ENCODE measurements at regions not wholly inside any gene's neighbourhood (a gene's known extent, or its start where the extent isn't known, plus 50 kb on each side); places are given as distances from the start of the nearest gene placed in this dataset.

DNA sequence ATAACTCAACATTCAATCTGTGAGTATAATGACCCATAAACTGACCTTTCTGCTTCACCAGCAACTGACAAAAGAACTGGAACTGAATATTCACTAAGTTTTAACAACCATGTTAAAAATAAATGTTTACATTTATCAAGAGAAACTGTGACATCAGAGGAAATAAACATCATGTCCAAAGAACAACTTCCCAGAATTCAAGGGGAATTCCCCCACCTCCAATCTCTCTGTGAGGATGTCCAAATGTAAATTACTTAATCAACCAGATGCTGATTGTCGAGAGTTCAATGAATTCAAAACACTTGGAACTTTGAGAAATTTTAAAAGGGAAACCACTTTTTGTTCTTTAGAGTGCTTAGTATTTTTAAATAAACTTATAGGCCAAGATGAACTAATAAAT lies 365.6 kb upstream of the ADGRL2 start:
- no peak for DNase-seq (ENCODE audit: low read depth)

DNA sequence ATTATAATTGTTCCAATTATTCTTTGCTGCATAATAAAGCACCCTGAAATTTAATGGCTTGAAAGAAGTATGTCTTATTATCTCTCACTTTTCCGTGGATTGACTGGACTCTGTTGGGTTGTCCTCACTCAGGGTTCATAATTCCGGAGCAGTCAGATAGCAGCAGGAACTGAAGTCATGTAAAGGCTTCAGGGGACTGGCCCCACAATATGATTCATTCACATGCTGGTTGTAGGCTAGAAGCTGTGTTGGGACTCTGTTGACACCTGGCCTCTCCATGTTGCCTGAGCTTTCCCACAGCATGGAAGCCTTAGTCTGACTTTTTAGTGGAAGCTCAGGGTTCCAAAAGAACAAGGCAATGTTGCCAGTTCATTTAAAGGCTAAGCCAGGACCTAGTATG lies 367.1 kb upstream of the ADGRL2 start:
- no peak for DNase-seq (ENCODE audit: low read depth)

DNA sequence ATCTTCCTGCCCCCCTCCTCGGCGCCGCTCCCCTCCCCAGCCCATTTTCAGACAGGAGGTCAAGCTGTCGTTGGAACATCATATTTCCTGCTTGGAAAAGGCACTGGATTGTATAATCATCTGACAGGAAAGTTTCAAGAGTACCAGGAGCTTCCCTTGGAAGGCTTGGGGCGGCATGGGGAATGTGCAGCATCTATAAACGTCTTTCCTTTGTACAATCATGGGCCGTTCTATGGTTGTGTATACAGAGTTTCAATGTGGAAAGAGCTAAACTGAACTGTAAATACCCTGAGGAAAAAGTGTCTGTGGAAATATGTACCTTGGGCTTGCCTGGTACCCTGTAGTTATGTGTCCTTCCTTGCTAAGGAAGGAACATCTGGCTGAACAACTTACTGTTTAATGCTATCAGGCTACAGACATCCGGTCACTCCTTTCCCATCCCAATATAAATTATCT lies 368.1 kb upstream of the ADGRL2 start:
- no peak for DNase-seq (ENCODE audit: low read depth)

DNA sequence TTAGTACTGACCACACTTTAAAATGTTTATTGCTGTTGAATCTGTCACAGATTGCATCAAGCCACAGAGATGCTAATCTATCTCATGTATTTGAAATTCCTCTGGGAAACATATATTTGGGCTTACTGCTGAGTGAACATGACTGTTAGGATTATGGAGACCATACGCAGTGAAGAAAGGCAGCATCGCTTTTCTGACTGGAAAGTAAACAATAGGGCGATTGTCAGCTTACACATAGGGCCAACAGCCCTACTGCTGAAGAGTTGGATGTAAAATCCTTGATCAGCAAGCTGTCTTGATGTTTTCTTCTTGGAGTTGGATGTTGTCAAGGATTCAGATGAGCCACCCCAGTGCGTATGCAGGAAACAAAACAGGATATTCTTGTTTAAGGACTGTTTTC lies 368.7 kb upstream of the ADGRL2 start:
- DNase-seq (ENCODE audit: low read depth) = no peak

- DNase-seq (ENCODE audit: low read depth) = no peak
These were observed 369.1 kb upstream of the ADGRL2 start for GRCh38 chr1:81431624-81432000.

GRCh38 chr1:81430955-81431623 lies 369.6 kb upstream of the ADGRL2 start:
- no peak for DNase-seq (ENCODE audit: low read depth)

- no peak for DNase-seq (ENCODE audit: low read depth)
These were observed 370.3 kb upstream of the ADGRL2 start for GRCh38 chr1:81430236-81430938.

DNA sequence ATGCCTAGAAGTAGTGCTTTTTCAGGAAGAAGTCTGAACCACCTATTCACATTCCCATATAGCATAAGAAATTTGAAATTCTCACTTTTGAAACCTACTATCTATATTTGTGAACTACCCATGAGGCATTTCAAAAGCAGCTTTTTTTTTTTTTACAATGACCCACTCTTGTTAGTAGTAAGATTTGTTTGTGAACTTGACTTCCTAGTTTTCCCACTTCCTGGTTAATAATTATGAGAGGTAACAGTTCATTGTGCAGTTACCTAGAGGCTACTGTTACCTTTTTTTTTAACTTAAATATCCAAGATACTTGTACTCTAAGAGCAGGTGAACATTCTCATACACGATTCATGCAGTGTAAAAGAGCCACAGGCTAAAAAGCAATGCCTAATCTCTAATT lies 371.7 kb upstream of the ADGRL2 start:
- DNase-seq (ENCODE audit: low read depth) = no peak

DNA sequence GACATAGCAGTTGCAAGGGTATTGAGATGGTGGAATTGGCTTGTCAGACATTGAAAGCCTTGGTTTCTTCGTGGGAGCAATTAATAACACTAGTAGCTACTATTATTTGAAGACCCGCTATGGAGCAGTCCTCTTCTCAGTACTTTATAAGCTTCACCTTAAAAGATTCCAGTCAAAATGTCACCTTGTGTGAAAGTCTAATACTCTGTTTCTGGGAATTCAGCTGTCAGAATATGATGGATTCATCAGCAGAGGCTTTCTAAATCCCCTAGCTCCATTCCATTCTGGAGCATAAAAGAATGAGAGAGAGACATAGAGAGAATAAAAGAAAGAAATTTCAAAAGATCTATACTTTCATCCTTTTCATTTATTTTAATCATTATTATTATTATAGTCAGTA lies 375.9 kb upstream of the ADGRL2 start:
- no peak for DNase-seq (ENCODE audit: low read depth)

DNA sequence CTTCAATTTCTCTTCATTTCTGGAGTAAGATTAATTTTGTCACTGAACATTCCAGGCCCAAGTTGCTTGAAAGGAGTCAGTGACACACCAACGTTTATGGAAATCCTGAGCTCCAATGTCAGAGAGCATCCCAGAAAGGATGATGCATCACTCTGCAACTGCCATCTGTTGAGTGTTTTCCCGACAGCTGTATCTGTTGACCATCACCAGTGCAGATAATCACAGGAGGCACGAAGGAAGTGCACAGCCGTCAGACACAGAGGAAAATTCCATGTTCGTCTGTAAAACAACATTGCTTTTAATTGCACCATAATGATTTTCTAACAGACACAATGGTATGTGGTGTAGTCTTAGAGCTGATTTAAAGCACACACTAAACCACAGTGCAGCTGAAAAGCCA lies 376.7 kb upstream of the ADGRL2 start:
- DNase-seq (ENCODE audit: low read depth) = no peak

DNA sequence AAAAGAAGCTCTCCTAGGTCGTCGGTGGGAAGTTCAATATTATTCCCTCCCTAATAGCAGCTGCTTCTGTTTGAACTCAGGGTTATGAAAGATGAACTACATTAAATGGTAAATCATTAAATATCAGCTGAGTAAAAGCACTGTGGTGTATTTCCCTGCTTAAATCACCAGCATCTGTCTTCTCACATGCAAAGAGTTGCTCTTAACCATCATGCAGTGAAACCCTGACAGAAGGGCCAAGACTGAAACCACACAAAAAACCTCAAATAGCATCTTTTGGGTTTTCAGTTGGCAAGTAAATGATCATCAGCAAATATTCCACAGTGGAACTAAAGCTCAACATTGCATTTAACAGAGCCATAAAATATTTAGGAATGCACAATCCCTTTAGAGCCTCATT lies 380.0 kb upstream of the ADGRL2 start:
- no peak for DNase-seq (ENCODE audit: low read depth)

DNA sequence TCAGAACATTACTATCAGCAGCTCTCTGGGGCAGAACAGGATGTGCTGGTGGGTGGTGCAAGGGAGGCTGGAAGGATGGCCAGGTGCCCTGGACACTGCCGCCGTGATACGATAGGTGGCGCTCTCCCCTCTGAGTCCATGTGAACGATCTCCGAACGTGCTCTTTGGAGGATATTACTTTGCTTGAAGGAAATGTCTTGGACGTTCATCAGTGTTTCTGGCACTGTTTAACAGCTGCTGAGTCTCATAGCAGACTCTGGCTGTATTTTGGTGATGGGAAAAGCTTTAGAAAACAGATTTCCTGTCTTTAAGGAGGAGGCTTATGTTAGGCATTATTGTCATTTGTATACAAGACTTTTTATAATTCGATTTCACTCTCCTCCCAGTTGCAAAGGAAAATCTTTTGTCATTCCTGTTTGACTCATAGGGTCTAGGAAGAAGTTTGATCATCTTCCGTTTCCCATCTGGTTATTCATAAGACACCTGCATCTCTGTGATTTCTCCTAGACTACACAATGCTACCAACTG lies 386.2 kb upstream of the ADGRL2 start:
- no peak for DNase-seq (ENCODE audit: low read depth)

DNA sequence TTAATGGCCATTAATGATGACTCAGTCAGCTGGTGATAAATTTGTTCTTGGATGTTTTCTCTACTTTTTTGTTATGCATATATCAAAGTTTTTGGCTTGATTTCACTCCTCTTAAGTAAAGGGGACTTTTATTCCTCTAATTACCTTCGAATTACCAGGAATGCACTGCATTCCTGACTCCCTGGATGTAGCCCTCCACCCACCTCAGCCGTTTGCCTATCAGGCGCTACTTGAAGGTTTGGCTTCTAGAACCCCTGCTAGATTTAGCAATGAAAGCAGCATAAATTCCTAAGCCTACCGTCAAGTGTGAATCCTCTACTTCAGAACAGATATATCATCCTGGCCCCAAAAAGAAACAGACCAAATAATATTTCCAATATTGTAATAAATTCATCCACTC lies 387.8 kb upstream of the ADGRL2 start:
- no peak for DNase-seq (ENCODE audit: low read depth)

GRCh38 chr1:81410941-81411340 lies 389.8 kb upstream of the ADGRL2 start:
- no peak for DNase-seq (ENCODE audit: low read depth)

GRCh38 chr1:81410351-81410750 lies 390.4 kb upstream of the ADGRL2 start:
- no peak for DNase-seq (ENCODE audit: low read depth)

DNA sequence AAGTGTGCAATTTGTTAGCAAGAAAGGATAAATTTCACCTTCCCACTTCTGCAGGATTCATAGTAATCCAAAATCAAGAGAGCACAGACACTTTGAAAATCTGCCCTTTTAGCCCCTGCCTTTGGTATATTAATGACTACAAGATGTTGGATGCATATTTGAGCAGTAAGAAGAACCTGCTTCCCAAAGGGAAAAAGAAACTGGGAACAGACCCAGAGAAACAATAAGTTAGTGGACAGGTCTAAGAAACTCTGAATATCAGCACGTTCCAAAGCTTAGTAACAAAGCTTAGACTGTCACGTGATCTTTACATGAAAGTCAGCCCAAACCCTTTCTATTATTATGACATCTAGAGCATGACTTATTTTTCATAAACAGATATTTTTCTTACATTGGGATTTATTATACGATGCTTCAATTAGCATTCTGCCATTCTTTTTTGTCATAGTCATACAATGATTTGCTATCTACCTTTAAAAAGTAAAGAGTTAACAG lies 390.9 kb upstream of the ADGRL2 start:
- DNase-seq (ENCODE audit: low read depth) = no peak

GRCh38 chr1:81409262-81409661 lies 391.5 kb upstream of the ADGRL2 start:
- DNase-seq (ENCODE audit: low read depth) = no peak

GRCh38 chr1:81408419-81408818 lies 392.3 kb upstream of the ADGRL2 start:
- no peak for DNase-seq (ENCODE audit: low read depth)

DNA sequence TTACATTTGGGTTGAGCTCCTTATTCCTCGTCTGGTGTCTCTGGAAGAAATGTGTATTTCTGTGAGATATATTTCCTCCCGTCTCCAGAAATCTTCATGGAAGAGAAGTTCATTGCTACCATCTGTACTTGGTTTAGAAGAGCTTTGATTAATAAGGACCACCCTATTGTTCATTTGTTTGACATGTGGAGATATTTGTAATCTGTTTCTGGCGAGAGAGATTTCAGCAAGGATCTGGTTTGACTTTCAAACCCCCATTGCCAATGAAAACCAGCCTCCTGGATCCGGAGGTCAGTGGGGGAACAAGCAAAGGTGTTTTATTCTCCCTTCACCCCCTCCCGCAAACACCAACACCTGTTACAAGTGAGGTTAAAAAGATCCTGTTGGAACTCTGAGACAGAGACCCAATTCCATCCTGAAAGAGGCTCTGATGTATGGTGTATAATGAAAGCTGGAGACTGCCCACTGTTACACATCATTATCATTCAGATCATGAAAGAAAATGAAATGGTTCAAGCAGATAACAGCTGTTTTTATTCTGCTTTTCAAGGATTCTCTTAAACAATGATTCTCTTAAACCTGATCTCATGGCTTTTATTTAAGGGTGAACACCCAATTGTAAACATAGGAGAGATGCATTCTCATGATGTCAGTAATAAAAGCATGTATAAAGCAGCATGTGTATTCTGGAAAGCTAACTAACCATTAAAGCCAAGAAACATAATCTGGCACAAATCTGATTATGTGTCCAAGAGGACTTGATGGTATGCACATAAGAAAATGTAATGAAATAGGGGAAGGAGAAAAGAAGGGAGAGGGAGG lies 393.5 kb upstream of the ADGRL2 start:
- DNase-seq (ENCODE audit: low read depth) = no peak

DNA sequence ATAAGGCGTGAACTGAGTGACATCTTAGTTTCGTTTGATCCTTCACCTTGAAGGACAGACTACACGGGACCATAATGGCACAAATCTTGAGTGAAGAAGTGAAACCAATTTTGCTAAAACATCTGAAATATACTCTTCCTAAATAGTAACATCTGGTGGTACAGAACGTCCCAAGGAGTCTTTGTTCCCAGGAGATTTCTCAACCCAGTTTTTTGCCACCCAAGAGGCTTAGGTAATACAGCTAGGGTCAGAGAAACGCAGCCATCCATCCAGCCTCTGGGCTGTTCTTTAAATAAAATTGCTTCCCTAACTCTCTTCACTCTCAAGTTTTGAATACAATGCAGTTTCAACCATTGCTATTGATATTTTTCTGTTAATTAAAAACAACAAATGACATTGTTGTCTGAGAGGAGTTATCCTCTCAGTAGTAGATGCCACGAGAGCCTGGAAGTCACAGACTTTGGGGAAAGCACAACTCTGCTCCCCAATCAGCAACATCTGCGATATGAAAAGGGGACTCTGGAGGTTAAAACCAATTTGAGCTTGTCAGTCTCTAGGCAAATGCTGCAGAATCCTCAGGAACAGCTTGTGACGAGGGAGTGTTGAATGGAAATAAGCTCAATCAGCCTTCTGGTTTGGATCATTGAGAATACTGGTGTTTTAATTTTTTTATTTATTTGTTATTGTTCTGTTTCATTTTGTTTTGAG lies 394.3 kb upstream of the ADGRL2 start:
- no peak for DNase-seq (ENCODE audit: low read depth)

DNA sequence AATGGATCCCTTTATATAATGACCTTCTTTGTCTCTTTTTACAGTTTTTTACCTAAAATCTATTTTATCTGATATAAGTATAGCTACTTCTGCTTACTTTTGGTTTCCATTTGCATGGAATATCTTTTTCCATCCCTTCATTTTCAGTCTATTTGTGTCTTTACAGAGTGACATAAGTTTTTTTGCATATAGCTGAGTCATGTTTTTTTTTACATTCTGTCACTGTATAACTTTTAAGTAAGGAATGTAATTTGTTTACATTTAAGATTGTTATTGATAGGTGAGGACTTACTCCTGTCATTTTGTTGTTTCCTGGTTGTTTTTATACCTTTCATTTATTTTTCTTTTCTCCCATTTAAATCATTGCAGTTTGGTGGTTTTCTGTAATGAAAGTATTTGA lies 402.7 kb upstream of the ADGRL2 start:
- no peak for DNase-seq (ENCODE audit: low read depth)
